HepG2 (cell line): ENCODE measurements at regions not wholly inside any gene's neighbourhood (a gene's known extent, or its start where the extent isn't known, plus 50 kb on each side); places are given as distances from the start of the nearest gene placed in this dataset.

ENCODE experiments used
- GABPB1 ChIP-seq: IDR thresholded peaks from 2 replicates; pipeline ENCODE4 v1.6.1; 2016; ENCODE audit warnings: mild to moderate bottlenecking, missing genetic modification reagents, moderate library complexity, missing compliant biosample characterization
- IKZF1 ChIP-seq: fragments of 450-650 bp; IDR thresholded peaks from 2 replicates; pipeline ENCODE4 v1.7.1; 2016
- RXRB ChIP-seq: IDR thresholded peaks from 2 replicates; pipeline ENCODE4 v1.6.1; 2016; ENCODE audit warnings: borderline replicate concordance, missing genetic modification reagents, missing compliant biosample characterization
- SNAI1 ChIP-seq: sonication (generic); formaldehyde crosslinking; IDR thresholded peaks from 2 replicates; pipeline ENCODE4 v1.5.0; 2020; ENCODE audit warnings: mild to moderate bottlenecking, missing genetic modification reagents, borderline replicate concordance
- ZNF318 ChIP-seq: sonication (generic); formaldehyde crosslinking; IDR thresholded peaks from 2 replicates; pipeline ENCODE4 v1.4.0; 2020; ENCODE audit warnings: mild to moderate bottlenecking, missing genetic modification reagents
- ZNF530 ChIP-seq: sonication (generic); formaldehyde crosslinking; IDR thresholded peaks from 2 replicates; pipeline ENCODE4 v1.5.0; 2020; ENCODE audit warnings: low read depth, mild to moderate bottlenecking, missing genetic modification reagents
- ZNF687 ChIP-seq: sonication (generic); formaldehyde crosslinking; IDR thresholded peaks from 2 replicates; pipeline ENCODE4 v1.5.1; 2020; ENCODE audit warnings: mild to moderate bottlenecking, missing genetic modification reagents, moderate library complexity

GRCh38 chr9:129451089-129451656 is 169.7 kb downstream of the C9orf50 start (continued):
- no peak for TF ChIP-seq ZNF318
- TF ChIP-seq IKZF1: no peak
- TF ChIP-seq ZNF687 (CRISPR knock-in tag): peak; percentile 9; the same call in 1 of the 2 replicates
- TF ChIP-seq SNAI1 (CRISPR knock-in tag): no peak
- TF ChIP-seq GABPB1 (CRISPR knock-in tag): peak; percentile 36; the same call in 1 of the 2 replicates
- TF ChIP-seq RXRB (CRISPR knock-in tag): no peak
- no peak for TF ChIP-seq ZNF530 (CRISPR knock-in tag)
